Panc1 (cell line): ENCODE measurements at regions not wholly inside any gene's neighbourhood (a gene's known extent, or its start where the extent isn't known, plus 50 kb on each side); places are given as distances from the start of the nearest gene placed in this dataset.

Experiments used
- CTCF ChIP-seq: fragments of 450-650 bp; IDR thresholded peaks from 2 replicates; pipeline ENCODE4 v1.5.1; 2017; ENCODE audit warnings: mild to moderate bottlenecking
- POLR2AphosphoS5 ChIP-seq: IDR thresholded peaks from 2 replicates; pipeline ENCODE4 v1.6.1; 2012; ENCODE audit warnings: mild to moderate bottlenecking, low read depth, low read length, moderate library complexity
- SIN3A ChIP-seq: IDR thresholded peaks from 2 replicates; pipeline ENCODE4 v1.6.1; 2012; ENCODE audit warnings: low read depth, mild to moderate bottlenecking, low read length, moderate library complexity, borderline replicate concordance; ENCODE audit not compliant: insufficient read depth

GRCh38 chr10:78356291-78356900 is 322.7 kb downstream of the RPS24 start:
- TF ChIP-seq CTCF (no peak), SIN3A (no peak), POLR2AphosphoS5 (no peak)
